Activated CD4-positive, alpha-beta T cell treated with anti-CD3 and anti-CD28 coated beads for 48 hours (primary cell): ENCODE measurements at regions not wholly inside any gene's neighbourhood (a gene's known extent, or its start where the extent isn't known, plus 50 kb on each side); places are given as distances from the start of the nearest gene placed in this dataset.

Experiments
- DNase-seq: peaks from one replicate; pipeline ENCODE4 v3.0.0-alpha.2; 2020

GRCh38 chr14:82067221-82067875 is 533.7 kb upstream of the SEL1L start:
- DNase-seq, result no peak

GRCh38 chr14:82070040-82070439 is 536.4 kb upstream of the SEL1L start:
- DNase-seq, result no peak

GRCh38 chr14:82070753-82071152 is 537.1 kb upstream of the SEL1L start:
- DNase-seq, result no peak

- DNase-seq, result no peak
Measured at GRCh38 chr14:82073547-82073946, 539.9 kb upstream of the SEL1L start.

GRCh38 chr14:82075566-82075965 is 541.9 kb upstream of the SEL1L start:
- DNase-seq, result peak; percentile 13

- DNase-seq, result no peak
Measured at GRCh38 chr14:82079553-82079952, 545.9 kb upstream of the SEL1L start.

- no peak for DNase-seq
Measured at GRCh38 chr14:82080370-82080769, 546.7 kb upstream of the SEL1L start.

- DNase-seq, result no peak
Measured at GRCh38 chr14:82084813-82085212, 551.2 kb upstream of the SEL1L start.

- DNase-seq, result no peak
Measured at GRCh38 chr14:82091097-82091496, 557.4 kb upstream of the SEL1L start.

GRCh38 chr14:82094829-82095345 is 561.2 kb upstream of the SEL1L start:
- DNase-seq, result no peak

GRCh38 chr14:82104013-82104412 is 570.4 kb upstream of the SEL1L start:
- no peak for DNase-seq

- no peak for DNase-seq
Measured at GRCh38 chr14:82112210-82112839, 578.7 kb upstream of the SEL1L start.

- no peak for DNase-seq
Measured at GRCh38 chr14:82113007-82113406, 579.4 kb upstream of the SEL1L start.

- no peak for DNase-seq
Measured at GRCh38 chr14:82113710-82114109, 580.1 kb upstream of the SEL1L start.

GRCh38 chr14:82116721-82117120 is 583.1 kb upstream of the SEL1L start:
- no peak for DNase-seq

- no peak for DNase-seq
Measured at GRCh38 chr14:82122655-82123054, 589.0 kb upstream of the SEL1L start.

- no peak for DNase-seq
Measured at GRCh38 chr14:82124511-82124910, 590.9 kb upstream of the SEL1L start.

- no peak for DNase-seq
Measured at GRCh38 chr14:82126006-82126405, 592.4 kb upstream of the SEL1L start.

GRCh38 chr14:82134411-82134810 is 600.8 kb upstream of the SEL1L start:
- no peak for DNase-seq

- DNase-seq, result no peak
Measured at GRCh38 chr14:82138431-82138830, 604.8 kb upstream of the SEL1L start.

- DNase-seq, result no peak
Measured at GRCh38 chr14:82146846-82147245, 613.2 kb upstream of the SEL1L start.

GRCh38 chr14:82153689-82154088 is 620.0 kb upstream of the SEL1L start:
- no peak for DNase-seq

GRCh38 chr14:82159624-82160023 is 626.0 kb upstream of the SEL1L start:
- no peak for DNase-seq

GRCh38 chr14:82180139-82180538 is 646.5 kb upstream of the SEL1L start:
- DNase-seq, result no peak

- no peak for DNase-seq
Measured at GRCh38 chr14:82182646-82183045, 649.0 kb upstream of the SEL1L start.
